ENCODE measurements at regions not wholly inside any gene's neighbourhood (a gene's known extent, or its start where the extent isn't known, plus 50 kb on each side); places are given as distances from the start of the nearest gene placed in this dataset.
A peak's percentile ranks its signal among the peaks of the same experiment; 100 is the strongest.

DNA sequence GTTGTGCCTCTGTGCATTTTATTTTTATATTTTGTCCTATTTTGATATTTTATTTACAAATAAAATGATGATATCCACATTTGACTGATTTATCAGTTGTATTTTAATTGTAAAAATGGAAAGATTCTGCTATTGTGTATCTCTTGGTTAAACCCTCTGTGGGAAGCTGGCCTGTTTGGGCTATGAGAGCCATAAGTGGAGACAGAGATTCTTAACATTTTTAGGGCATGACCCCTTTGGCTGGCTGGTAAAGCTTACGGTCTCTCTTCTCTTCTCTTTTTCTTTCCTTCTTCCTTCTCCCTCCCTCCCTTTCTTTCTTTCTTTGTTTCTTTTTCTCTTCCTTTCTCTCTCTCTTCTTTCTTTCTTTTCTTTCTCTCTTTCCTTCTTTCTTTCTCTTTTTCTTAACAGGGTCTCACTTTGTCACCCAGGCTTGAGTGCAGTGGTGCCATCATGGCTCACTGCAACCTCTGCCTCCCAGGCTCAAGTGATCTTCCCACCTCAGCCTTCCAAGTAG is 172.3 kb upstream of the CDYL start:
- no peaks in the 10 kb centered on the region for H3K4me1 Mint-ChIP-seq
- no peak for ATAC-seq
- H3K4me3 Mint-ChIP-seq, result no peak overlapping the region
- no peaks in the 10 kb centered on the region for H3K9me3 Mint-ChIP-seq
- no peaks in the 10 kb centered on the region for H3K36me3 Mint-ChIP-seq
- H3K27me3 Mint-ChIP-seq, result peaks cover 44% of the 10 kb centered on the region
- H3K27ac Mint-ChIP-seq, result no peak overlapping the region

DNA sequence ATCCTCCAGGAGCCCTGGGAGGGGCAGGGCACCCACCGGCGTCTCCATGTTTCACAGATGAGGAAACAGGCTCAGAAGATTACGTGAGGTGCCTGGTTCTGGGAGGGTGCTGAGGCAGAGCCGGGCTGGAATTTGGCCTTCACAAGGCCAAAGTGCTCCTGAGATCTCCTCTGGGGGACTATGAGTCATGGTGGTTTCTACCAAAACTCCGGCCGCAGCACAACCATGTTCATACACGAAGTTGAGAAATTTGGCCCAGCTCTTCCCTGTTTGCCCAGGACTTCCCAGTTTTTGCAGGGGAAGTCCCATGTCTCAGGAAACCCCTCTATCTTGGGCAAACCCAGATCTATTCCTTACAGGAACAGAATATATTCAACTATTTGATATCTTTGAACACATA is 172.9 kb upstream of the CDYL start:
- Mint-ChIP-seq H3K9me3 (no peaks in the 10 kb centered on the region), H3K27ac (no peak overlapping the region), H3K27me3 (peaks cover 46% of the 10 kb centered on the region), H3K4me1 (no peaks in the 10 kb centered on the region), H3K36me3 (no peaks in the 10 kb centered on the region), H3K4me3 (no peak overlapping the region)
- no peak for ATAC-seq

DNA sequence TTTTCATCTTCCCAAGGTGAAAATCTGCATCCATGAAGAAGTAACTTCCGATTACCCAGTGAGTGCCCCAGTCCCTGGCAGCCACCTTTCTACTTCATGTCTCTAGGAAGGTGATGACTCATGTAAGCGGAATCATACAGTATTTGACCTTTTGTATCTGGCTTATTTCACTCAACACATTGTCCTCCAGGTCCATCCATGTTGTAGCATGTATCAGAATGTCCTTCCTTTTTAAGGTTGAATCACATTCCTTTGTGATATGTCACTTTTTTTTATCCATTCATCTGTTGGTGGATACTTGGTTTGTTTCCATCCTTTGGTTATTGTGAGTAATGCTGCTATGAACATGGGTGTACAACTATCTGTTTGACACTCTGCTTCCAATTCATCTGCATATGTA is 176.3 kb upstream of the CDYL start:
- Mint-ChIP-seq H3K36me3 (no peaks in the 10 kb centered on the region), H3K4me1 (no peaks in the 10 kb centered on the region), H3K9me3 (no peaks in the 10 kb centered on the region), H3K27me3 (peaks cover 42% of the 10 kb centered on the region), H3K4me3 (no peak overlapping the region), H3K27ac (no peak overlapping the region)
- no peak for ATAC-seq

- no peaks in the 10 kb centered on the region for H3K4me1 Mint-ChIP-seq
- H3K27ac Mint-ChIP-seq, result no peak overlapping the region
- peaks cover 34% of the 10 kb centered on the region for H3K27me3 Mint-ChIP-seq
- H3K9me3 Mint-ChIP-seq, result no peaks in the 10 kb centered on the region
- no peak overlapping the region for H3K4me3 Mint-ChIP-seq
- H3K36me3 Mint-ChIP-seq, result no peaks in the 10 kb centered on the region
- no peak for ATAC-seq
Observed at GRCh38 chr6:4598384-4598995, 177.7 kb upstream of the CDYL start.

DNA sequence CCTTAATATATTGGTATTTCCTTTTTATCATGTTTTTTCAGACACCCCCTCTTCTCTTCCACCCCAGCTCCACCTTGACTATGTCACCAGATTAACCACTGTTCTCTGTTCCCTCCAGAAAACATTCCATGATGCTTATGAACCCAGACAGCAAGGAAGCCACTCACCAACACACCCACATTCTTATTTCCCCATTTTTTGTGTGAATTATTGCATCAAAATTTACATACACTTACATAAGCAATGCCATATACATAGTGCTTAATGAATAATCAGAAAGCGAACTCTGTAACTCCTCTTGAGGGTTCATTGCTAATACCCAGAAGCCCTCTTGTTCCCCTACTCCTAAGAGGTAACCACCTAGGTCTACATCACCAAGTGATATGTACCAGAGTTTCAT is 182.3 kb upstream of the CDYL start:
- Mint-ChIP-seq H3K27me3 (peaks cover 33% of the 10 kb centered on the region), H3K36me3 (no peaks in the 10 kb centered on the region), H3K27ac (no peak overlapping the region), H3K4me3 (no peak overlapping the region), H3K4me1 (no peaks in the 10 kb centered on the region), H3K9me3 (no peaks in the 10 kb centered on the region)
- ATAC-seq, result peak; percentile 87

DNA sequence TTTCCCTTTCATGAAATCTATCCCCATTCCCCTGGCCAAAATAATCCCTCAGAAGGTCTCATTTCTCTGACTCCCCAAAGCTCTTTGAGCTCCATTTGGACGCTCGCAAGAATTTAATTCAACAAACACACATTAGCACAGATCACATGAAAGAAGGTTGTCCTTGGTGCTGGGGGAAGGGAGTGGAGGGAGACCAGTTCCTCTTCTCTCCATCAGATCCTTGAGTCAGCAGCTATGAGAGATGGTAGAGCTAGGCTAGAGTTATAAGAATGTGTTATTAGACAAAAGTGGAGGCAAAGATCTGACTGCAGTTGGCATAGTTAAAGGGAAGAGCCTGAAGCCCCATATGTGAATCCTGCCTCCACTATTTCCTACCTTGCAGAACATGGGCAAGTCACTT is 184.2 kb upstream of the CDYL start:
- no peak for ATAC-seq
- Mint-ChIP-seq H3K9me3 (no peaks in the 10 kb centered on the region), H3K27me3 (peaks cover 33% of the 10 kb centered on the region), H3K36me3 (no peaks in the 10 kb centered on the region), H3K4me1 (no peaks in the 10 kb centered on the region), H3K4me3 (no peak overlapping the region), H3K27ac (no peak overlapping the region)

GRCh38 chr6:4591218-4591617 is 185.0 kb upstream of the CDYL start:
- Mint-ChIP-seq H3K4me3 (no peak overlapping the region), H3K9me3 (no peaks in the 10 kb centered on the region)
- ATAC-seq, result no peak

GRCh38 chr6:4589295-4589694 is 186.9 kb upstream of the CDYL start:
- Mint-ChIP-seq H3K36me3 (no peaks in the 10 kb centered on the region), H3K4me3 (no peak overlapping the region), H3K27ac (no peak overlapping the region), H3K27me3 (peaks cover 23% of the 10 kb centered on the region), H3K9me3 (no peaks in the 10 kb centered on the region), H3K4me1 (no peaks in the 10 kb centered on the region)
- no peak for ATAC-seq

More at GRCh38 chr6:4591218-4591617, 185.0 kb upstream of the CDYL start:
- H3K36me3 Mint-ChIP-seq, result no peaks in the 10 kb centered on the region
- no peak overlapping the region for H3K27ac Mint-ChIP-seq
- H3K27me3 Mint-ChIP-seq, result peaks cover 25% of the 10 kb centered on the region
- no peaks in the 10 kb centered on the region for H3K4me1 Mint-ChIP-seq

DNA sequence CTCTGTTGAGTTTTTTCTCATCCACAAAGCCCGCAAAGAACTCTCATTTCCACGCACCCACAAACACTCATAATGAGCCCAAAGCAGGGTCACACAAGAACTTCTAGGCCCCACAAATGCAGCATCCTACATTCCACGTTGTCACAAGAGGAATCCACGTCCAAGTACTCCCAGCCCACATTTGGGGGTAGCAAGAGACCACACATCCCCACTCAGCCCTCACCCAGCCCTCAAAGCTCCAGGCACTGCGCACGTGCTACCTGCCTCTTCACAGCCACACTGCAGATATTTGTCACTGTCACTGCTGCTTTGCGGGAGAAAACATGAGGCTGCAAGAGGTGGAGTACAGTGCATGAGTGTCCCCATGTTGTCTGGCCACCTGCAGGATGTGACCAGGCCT is 187.6 kb upstream of the CDYL start:
- no peak for ATAC-seq
- no peaks in the 10 kb centered on the region for H3K4me1 Mint-ChIP-seq
- H3K9me3 Mint-ChIP-seq, result no peaks in the 10 kb centered on the region
- H3K36me3 Mint-ChIP-seq, result no peaks in the 10 kb centered on the region
- H3K27me3 Mint-ChIP-seq, result peaks cover 23% of the 10 kb centered on the region
- H3K4me3 Mint-ChIP-seq, result no peak overlapping the region
- no peak overlapping the region for H3K27ac Mint-ChIP-seq

GRCh38 chr6:4588163-4588562 is 188.0 kb upstream of the CDYL start:
- Mint-ChIP-seq H3K36me3 (no peaks in the 10 kb centered on the region), H3K4me1 (no peaks in the 10 kb centered on the region), H3K27ac (no peak overlapping the region)

DNA sequence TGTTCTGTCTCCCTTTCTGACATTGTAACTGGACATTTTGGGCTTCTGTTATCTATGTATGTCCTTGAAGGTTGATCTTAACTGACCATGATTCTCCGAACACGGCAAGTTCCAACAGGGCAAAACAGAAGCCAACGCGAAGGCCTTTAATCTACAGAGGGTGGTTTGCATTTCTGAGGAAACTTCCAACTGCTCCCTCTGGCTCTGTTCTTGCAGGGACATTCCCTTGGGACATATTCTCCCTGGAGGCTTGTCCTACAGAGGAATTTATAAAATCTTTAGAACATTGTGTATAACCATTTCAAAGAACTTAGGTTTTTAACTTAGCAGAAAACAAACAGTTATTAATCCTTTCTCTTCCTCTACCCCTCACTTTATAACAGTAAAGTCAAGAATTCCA is 189.0 kb upstream of the CDYL start:
- ATAC-seq, result no peak
- Mint-ChIP-seq H3K27me3 (peaks cover 23% of the 10 kb centered on the region), H3K4me1 (no peaks in the 10 kb centered on the region), H3K4me3 (no peak overlapping the region), H3K9me3 (no peaks in the 10 kb centered on the region), H3K27ac (no peak overlapping the region), H3K36me3 (no peaks in the 10 kb centered on the region)

More at GRCh38 chr6:4588163-4588562, 188.0 kb upstream of the CDYL start:
- no peaks in the 10 kb centered on the region for H3K9me3 Mint-ChIP-seq
- H3K27me3 Mint-ChIP-seq, result peaks cover 23% of the 10 kb centered on the region
- H3K4me3 Mint-ChIP-seq, result no peak overlapping the region
- ATAC-seq, result no peak

GRCh38 chr6:4586469-4586859 is 189.7 kb upstream of the CDYL start:
- H3K36me3 Mint-ChIP-seq, result no peaks in the 10 kb centered on the region
- H3K4me1 Mint-ChIP-seq, result no peaks in the 10 kb centered on the region
- no peak overlapping the region for H3K4me3 Mint-ChIP-seq
- no peak overlapping the region for H3K27ac Mint-ChIP-seq
- H3K9me3 Mint-ChIP-seq, result no peaks in the 10 kb centered on the region
- ATAC-seq, result no peak
- peaks cover 23% of the 10 kb centered on the region for H3K27me3 Mint-ChIP-seq

DNA sequence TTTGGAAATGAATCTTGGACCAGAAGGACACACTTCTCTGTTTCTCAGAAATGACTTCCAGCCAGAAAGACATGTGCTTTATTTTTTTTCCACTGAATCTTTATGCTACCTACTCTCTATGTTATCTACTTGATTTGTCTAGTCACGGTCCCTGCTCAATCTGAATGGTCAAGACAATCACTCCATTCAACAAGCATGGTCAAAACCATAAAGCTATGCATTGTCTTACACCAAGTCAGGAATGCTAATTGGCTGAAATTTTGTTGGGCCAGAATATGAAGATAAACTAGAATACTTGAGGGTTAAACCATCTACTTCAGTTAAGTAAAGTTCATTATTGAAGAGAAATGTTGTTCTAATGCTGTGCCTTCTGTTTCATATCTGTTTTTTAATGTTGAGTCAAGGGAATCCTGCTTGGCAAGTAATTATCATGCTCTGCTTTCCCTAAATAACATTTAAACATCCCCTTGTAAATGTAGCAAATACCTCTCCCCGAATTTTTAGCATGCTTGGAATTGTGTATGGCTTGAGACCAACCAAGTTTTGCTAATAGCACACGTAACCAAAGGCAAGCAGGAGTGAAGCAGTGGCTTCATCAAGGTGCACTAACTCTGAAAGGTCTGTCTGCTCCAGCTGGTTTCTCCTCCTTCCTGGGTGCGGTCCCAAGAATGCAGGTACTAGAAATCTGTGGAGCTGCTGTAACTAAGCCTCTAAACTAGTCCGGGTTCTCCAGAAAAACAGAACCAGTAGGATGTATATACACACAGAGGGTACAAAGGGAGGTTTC is 190.3 kb upstream of the CDYL start:
- Mint-ChIP-seq H3K27ac (no peak overlapping the region), H3K27me3 (peaks cover 20% of the 10 kb centered on the region), H3K36me3 (no peaks in the 10 kb centered on the region), H3K4me1 (no peaks in the 10 kb centered on the region), H3K9me3 (no peaks in the 10 kb centered on the region), H3K4me3 (no peak overlapping the region)
- ATAC-seq, result no peak

DNA sequence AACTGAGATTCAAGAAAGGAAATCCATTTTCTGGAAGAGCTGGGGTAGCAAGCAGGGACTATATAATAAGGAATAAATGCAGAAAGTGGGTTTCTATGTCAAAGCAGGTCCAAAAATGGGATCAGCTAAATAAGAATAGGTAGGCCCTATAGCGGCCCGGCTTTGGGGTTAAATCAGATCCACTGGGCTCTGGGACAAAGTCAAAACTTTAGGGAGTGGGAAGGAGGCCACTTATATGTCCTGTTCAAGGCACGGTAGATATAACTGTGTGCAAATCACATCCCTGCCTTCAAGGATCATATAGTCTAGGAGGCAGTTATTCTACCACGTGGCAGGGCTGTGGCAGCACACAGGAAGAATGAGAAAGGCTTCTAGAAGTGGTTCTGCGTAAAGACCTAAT is 191.4 kb upstream of the CDYL start:
- Mint-ChIP-seq H3K36me3 (no peaks in the 10 kb centered on the region), H3K9me3 (no peaks in the 10 kb centered on the region), H3K27me3 (peaks cover 19% of the 10 kb centered on the region), H3K4me3 (no peak overlapping the region), H3K4me1 (no peaks in the 10 kb centered on the region), H3K27ac (no peak overlapping the region)
- ATAC-seq, result no peak

GRCh38 chr6:4582506-4583417 is 193.4 kb upstream of the CDYL start:
- Mint-ChIP-seq H3K4me1 (no peaks in the 10 kb centered on the region), H3K27me3 (peaks cover 13% of the 10 kb centered on the region), H3K4me3 (no peak overlapping the region), H3K9me3 (no peaks in the 10 kb centered on the region), H3K36me3 (no peaks in the 10 kb centered on the region), H3K27ac (no peak overlapping the region)
- no peak for ATAC-seq
